ENCODE measurements at regions not wholly inside any gene's neighbourhood (a gene's known extent, or its start where the extent isn't known, plus 50 kb on each side); places are given as distances from the start of the nearest gene placed in this dataset.

- ATAC-seq, result no peak
- Mint-ChIP-seq H3K4me3 (no peak overlapping the region), H3K27me3 (no peaks in the 10 kb centered on the region), H3K36me3 (ENCODE audit: low read depth) (no peaks in the 10 kb centered on the region), H3K27ac (no peak overlapping the region), H3K4me1 (no peaks in the 10 kb centered on the region)
- no peaks in the 10 kb centered on the region for H3K9me3 ChIP-seq (ENCODE audit: control insufficient read depth, low read length, poor library complexity, severe bottlenecking)
- DNase-seq, result no peak
Observed at GRCh38 chr5:123827811-123828210, 315.8 kb downstream of the CSNK1G3 start.

DNA sequence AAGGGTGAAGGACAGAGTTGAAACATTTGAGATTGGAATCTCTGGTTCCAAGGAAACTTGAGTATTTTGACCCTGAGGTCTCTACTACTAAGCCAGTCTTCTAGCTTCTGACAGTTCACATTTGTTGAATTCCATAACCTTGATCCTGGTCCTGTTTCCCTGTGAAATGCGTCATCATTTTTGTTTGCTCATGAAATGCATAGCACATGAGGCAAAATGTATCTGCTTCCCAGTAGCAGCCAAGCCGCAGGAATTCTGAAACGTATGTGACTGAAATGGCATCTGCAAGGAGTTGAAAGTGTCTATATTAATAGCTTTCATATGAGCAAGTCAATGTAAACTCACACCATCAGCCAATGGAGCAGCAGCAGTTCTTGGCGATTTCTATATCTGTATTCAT, 307.9 kb downstream of the CSNK1G3 start:
- H3K9me3 ChIP-seq (ENCODE audit: control insufficient read depth, low read length, poor library complexity, severe bottlenecking), result no peaks in the 10 kb centered on the region
- DNase-seq, result no peak
- Mint-ChIP-seq H3K4me1 (no peaks in the 10 kb centered on the region), H3K36me3 (ENCODE audit: low read depth) (no peaks in the 10 kb centered on the region), H3K4me3 (no peak overlapping the region), H3K27me3 (no peaks in the 10 kb centered on the region), H3K27ac (no peak overlapping the region)
- no peak for ATAC-seq

DNA sequence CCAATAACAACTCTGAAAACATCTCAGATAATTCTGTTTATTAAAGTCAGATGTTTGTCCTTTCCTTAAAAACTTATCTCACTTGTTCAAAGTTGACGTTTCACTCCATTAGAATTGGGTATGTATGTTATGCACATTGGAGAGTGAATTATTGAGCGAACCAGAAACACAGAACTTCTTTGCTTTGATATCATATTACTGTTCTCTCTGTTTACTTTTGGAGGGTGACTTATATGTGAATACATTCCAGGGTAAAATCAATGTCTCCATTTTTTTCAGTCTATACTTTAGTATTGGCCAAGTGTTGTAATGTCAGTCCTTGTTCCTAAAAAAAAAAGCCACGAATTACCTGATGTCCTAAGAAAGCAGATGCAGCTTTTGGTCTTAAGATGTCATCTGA, 307.4 kb downstream of the CSNK1G3 start:
- Mint-ChIP-seq H3K27ac (no peak overlapping the region), H3K4me3 (no peak overlapping the region), H3K4me1 (no peaks in the 10 kb centered on the region), H3K27me3 (no peaks in the 10 kb centered on the region), H3K36me3 (ENCODE audit: low read depth) (no peaks in the 10 kb centered on the region)
- ATAC-seq (no peak), DNase-seq (no peak)
- H3K9me3 ChIP-seq (ENCODE audit: control insufficient read depth, low read length, poor library complexity, severe bottlenecking), result no peaks in the 10 kb centered on the region

GRCh38 chr5:123817267-123817666, 305.3 kb downstream of the CSNK1G3 start:
- Mint-ChIP-seq H3K4me3 (no peak overlapping the region), H3K4me1 (no peaks in the 10 kb centered on the region), H3K27ac (no peak overlapping the region), H3K36me3 (ENCODE audit: low read depth) (no peaks in the 10 kb centered on the region), H3K27me3 (no peaks in the 10 kb centered on the region)
- peaks cover 2% of the 10 kb centered on the region for H3K9me3 ChIP-seq (ENCODE audit: control insufficient read depth, low read length, poor library complexity, severe bottlenecking)
- DNase-seq (no peak), ATAC-seq (no peak)

DNA sequence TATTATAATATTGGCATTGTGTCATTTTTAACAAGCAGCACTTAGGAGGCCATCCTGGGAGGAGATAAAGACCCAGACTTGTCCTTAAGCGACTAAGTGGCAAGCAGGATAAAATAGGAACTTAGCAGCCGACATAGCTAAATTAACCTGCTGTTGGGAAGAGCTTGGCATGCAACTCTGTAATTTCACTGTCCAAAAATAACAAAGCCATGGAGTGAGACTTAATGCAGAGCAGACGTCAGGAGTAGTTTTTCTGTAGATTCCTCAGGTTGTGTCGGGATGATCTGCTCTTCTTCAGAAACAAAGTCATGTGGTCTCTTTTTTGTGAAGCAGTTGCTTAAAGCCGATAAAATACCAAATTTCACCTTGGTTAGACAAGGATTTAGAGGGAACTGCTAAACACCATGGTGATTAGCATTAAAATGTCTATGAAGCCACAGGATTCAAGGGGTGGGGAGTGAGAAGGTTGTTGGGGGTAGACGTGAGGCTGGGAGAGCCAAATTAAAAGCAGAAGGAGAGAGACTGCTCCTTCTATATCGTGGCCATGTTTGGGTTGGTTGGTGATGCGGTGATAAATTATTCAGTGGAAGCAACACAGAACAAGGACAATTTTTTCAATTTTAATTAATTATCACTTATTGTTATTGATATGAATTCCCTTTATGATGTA, 303.0 kb downstream of the CSNK1G3 start:
- ATAC-seq (no peak), DNase-seq (no peak)
- peaks cover 2% of the 10 kb centered on the region for H3K9me3 ChIP-seq (ENCODE audit: control insufficient read depth, low read length, poor library complexity, severe bottlenecking)
- no peak overlapping the region for H3K4me3 Mint-ChIP-seq
- H3K27me3 Mint-ChIP-seq, result no peaks in the 10 kb centered on the region
- no peak overlapping the region for H3K27ac Mint-ChIP-seq
- H3K4me1 Mint-ChIP-seq, result no peaks in the 10 kb centered on the region
- no peaks in the 10 kb centered on the region for H3K36me3 Mint-ChIP-seq (ENCODE audit: low read depth)

- Mint-ChIP-seq H3K4me1 (no peaks in the 10 kb centered on the region), H3K4me3 (no peak overlapping the region), H3K27ac (no peak overlapping the region), H3K27me3 (no peaks in the 10 kb centered on the region), H3K36me3 (ENCODE audit: low read depth) (no peaks in the 10 kb centered on the region)
- peaks cover 2% of the 10 kb centered on the region for H3K9me3 ChIP-seq (ENCODE audit: control insufficient read depth, low read length, poor library complexity, severe bottlenecking)
- no peak for DNase-seq
- ATAC-seq, result no peak
Observed at GRCh38 chr5:123813937-123814624, 302.1 kb downstream of the CSNK1G3 start.

GRCh38 chr5:123813264-123813663, 301.3 kb downstream of the CSNK1G3 start:
- H3K27me3 Mint-ChIP-seq, result no peaks in the 10 kb centered on the region

DNA sequence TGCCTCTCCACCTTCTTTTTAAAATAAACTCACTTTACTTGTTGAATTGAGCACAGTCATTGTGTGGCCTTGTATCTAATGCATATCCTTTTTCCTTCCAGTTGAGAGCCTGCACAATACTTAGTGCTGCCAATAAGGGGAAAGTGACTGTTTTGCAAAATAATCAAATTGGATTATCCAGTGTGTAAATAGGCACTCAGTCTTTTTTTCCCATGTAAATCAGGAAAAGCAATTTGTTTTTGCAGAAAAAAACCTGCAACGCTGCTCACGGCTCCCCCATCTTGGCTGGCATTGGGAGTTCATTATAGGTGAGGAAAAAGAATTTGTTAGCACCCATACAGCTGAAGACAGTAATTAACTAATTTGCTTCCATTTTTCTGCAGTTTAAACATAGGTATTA, 299.9 kb downstream of the CSNK1G3 start:
- H3K9me3 ChIP-seq (ENCODE audit: control insufficient read depth, low read length, poor library complexity, severe bottlenecking), result peaks cover 2% of the 10 kb centered on the region
- no peak for ATAC-seq
- H3K27me3 Mint-ChIP-seq, result no peaks in the 10 kb centered on the region
- DNase-seq, result no peak
- H3K36me3 Mint-ChIP-seq (ENCODE audit: low read depth), result no peaks in the 10 kb centered on the region
- no peaks in the 10 kb centered on the region for H3K4me1 Mint-ChIP-seq
- no peak overlapping the region for H3K4me3 Mint-ChIP-seq
- H3K27ac Mint-ChIP-seq, result no peak overlapping the region

More at GRCh38 chr5:123813264-123813663, 301.3 kb downstream of the CSNK1G3 start:
- no peaks in the 10 kb centered on the region for H3K4me1 Mint-ChIP-seq
- H3K9me3 ChIP-seq (ENCODE audit: control insufficient read depth, low read length, poor library complexity, severe bottlenecking), result peaks cover 2% of the 10 kb centered on the region
- no peaks in the 10 kb centered on the region for H3K36me3 Mint-ChIP-seq (ENCODE audit: low read depth)
- H3K4me3 Mint-ChIP-seq, result no peak overlapping the region
- no peak for ATAC-seq
- H3K27ac Mint-ChIP-seq, result no peak overlapping the region
- DNase-seq, result no peak

- H3K4me1 Mint-ChIP-seq, result no peaks in the 10 kb centered on the region
- ATAC-seq, result no peak
- H3K27ac Mint-ChIP-seq, result no peak overlapping the region
- no peak for DNase-seq
- H3K9me3 ChIP-seq (ENCODE audit: control insufficient read depth, low read length, poor library complexity, severe bottlenecking), result peaks cover 2% of the 10 kb centered on the region
- no peaks in the 10 kb centered on the region for H3K36me3 Mint-ChIP-seq (ENCODE audit: low read depth)
- no peaks in the 10 kb centered on the region for H3K27me3 Mint-ChIP-seq
- H3K4me3 Mint-ChIP-seq, result no peak overlapping the region
Observed at GRCh38 chr5:123810746-123811340, 298.9 kb downstream of the CSNK1G3 start.

GRCh38 chr5:123810253-123810652, 298.3 kb downstream of the CSNK1G3 start:
- no peak overlapping the region for H3K27ac Mint-ChIP-seq
- H3K4me1 Mint-ChIP-seq, result no peaks in the 10 kb centered on the region
- no peak overlapping the region for H3K4me3 Mint-ChIP-seq
- peaks cover 2% of the 10 kb centered on the region for H3K9me3 ChIP-seq (ENCODE audit: control insufficient read depth, low read length, poor library complexity, severe bottlenecking)
- no peaks in the 10 kb centered on the region for H3K36me3 Mint-ChIP-seq (ENCODE audit: low read depth)
- ATAC-seq (no peak), DNase-seq (no peak)
- no peaks in the 10 kb centered on the region for H3K27me3 Mint-ChIP-seq

- Mint-ChIP-seq H3K36me3 (ENCODE audit: low read depth) (no peaks in the 10 kb centered on the region), H3K4me3 (no peak overlapping the region), H3K27ac (no peak overlapping the region), H3K27me3 (no peaks in the 10 kb centered on the region), H3K4me1 (no peaks in the 10 kb centered on the region)
- peaks cover 2% of the 10 kb centered on the region for H3K9me3 ChIP-seq (ENCODE audit: control insufficient read depth, low read length, poor library complexity, severe bottlenecking)
- ATAC-seq (no peak), DNase-seq (no peak)
Observed at GRCh38 chr5:123809594-123810221, 297.7 kb downstream of the CSNK1G3 start.

DNA sequence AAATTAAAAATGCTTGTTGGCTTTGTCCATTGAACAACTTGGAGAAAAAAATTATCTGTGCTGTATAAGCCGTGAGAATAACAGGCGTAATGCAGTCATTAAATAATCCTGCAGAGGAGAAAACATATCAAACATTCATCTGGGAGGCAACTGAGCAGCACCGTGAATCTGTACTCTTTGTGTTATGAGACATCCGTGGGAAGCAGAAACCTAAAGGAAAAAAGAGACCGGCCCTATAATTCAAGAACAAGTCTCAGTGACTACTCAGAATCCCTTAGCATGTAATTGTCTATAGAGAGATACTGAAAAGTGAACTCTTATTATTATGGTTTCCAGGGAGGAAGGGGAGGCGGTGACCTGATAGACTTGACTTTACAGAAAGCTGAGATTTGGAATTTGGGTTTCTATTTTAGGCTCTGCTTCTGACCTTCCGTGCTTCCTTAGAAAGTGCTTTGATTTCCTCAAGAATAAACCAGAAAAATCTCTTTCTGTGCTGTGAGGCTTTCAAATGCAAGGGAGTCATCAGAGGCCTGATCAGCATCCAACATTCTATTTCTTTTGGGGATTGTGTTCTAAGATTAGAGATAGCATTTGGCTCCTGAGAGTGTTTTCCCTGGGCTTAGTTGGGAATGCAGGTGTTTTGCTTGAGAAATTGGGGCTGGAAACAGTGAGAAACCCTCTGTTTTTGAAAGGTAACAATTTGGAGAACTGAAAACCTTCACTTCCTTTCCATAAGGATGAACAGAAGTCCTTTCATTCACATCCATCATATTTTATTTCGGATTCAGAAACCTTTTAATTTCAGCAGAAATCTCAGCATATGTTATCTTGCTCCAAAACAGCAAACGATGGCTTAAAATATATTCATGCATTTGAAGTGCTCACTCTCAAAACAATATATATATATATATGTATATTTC, 296.7 kb downstream of the CSNK1G3 start:
- ATAC-seq, result no peak
- Mint-ChIP-seq H3K4me3 (no peak overlapping the region), H3K36me3 (ENCODE audit: low read depth) (no peaks in the 10 kb centered on the region), H3K4me1 (no peaks in the 10 kb centered on the region), H3K27ac (no peak overlapping the region), H3K27me3 (no peaks in the 10 kb centered on the region)
- DNase-seq, result no peak
- peaks cover 2% of the 10 kb centered on the region for H3K9me3 ChIP-seq (ENCODE audit: control insufficient read depth, low read length, poor library complexity, severe bottlenecking)
